ENCODE measurements at regions not wholly inside any gene's neighbourhood (a gene's known extent, or its start where the extent isn't known, plus 50 kb on each side); places are given as distances from the start of the nearest gene placed in this dataset.

- no peak for DNase-seq (ENCODE audit: low read depth in 3 of 3)
Measured at GRCh38 chr10:128316121-128316726, 190.0 kb upstream of the MKI67 start.

DNA sequence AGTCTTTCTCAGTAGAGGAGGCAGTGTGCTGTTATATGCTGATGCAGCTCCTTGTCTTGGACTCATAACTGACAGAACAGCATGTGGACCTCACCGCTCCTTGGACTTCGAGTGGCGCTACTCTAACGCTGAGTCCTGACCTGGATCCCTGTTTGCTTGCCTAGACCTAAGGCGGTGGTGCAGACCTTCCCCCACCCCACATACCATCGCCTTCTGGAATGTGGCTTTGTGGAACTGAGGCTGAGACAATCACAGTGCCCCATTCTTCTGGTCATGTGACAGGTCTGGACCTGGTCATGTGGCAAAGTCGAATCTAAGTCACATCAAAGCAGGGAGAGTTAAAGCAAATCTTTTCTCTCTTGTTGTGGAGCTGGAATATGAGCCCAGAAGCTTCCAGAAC, 190.7 kb upstream of the MKI67 start:
- no peak for DNase-seq (ENCODE audit: low read depth in 3 of 3)

DNA sequence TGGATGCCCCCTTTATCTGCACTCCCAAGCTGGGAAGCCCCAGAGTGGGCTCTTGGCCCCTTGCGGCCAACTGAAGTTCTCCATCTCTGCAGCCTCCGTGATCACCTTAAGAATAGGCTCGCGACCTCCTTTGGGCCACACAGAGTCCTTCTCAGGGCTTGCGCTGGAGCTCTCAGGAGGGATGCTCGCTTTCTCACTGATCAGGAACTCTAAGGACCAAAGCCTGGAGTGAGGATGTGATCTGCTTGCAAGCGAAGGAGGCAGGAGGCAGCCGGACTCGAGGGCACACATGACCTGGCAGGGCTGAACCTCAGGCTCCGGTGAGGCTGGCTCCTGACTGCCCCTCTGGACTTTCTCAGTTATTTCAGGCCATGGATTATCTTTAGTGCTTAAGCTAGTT, 192.1 kb upstream of the MKI67 start:
- DNase-seq (ENCODE audit: low read depth in 3 of 3) = no peak

GRCh38 chr10:128318913-128319312, 192.7 kb upstream of the MKI67 start:
- DNase-seq (ENCODE audit: low read depth in 3 of 3) = no peak

- DNase-seq (ENCODE audit: low read depth in 3 of 3) = no peak
Measured at GRCh38 chr10:128322106-128322505, 195.9 kb upstream of the MKI67 start.

DNA sequence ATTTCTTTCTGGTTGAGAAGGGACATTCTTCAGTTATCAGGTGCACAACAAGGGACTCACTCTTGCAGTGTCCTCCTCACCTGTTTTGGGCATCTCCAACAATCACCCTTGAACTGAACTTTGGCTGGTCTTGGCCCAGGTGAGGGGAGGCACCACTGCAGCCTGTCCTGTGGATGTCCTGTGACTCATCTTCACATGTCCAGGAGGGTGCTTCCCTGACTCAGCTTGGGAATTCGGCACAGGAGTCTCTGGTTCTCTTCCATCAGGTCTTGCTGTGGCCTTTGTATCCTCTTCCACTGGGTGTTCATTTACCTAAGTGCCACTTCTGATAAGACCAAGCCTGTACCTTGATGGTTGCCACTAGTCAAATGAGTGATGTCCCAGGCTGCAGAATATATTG, 196.7 kb upstream of the MKI67 start:
- DNase-seq (ENCODE audit: low read depth in 3 of 3) = no peak

DNA sequence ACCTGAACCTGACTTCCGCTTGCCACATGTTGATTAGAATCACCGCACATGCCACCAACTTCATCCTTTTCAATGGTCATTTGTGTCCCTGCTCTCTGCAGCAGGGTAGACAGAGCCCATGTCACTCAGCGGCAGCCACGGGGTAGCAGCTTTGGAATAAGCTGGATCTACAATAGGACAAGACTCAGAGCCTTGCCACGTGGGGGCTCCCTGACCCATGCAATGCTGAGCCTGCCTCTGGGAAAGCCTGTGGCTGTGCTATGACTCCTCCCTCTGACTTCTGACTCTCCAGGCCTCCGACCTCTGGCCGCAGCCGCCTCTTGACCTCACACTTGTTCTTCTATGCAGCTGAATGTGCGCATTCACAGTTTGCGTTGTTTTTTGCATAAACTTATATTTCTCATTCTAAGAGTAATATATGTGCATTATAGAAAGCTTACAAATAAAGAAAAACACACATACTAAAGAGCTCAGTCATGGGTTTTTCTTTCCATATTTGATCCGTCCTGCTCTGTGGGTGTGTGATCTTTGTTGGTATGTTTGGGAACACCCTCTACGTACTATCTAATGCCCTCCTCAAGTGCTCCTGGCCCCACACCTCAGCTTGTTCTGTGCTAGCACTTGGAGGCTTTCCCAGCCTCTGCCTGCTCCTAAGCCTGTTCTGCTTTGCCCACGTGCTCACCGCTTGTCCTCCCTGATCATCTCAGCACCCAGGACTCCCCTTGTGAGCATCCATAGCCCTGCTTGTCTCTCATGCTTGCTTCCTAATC, 198.0 kb upstream of the MKI67 start:
- no peak for DNase-seq (ENCODE audit: low read depth in 3 of 3)

DNA sequence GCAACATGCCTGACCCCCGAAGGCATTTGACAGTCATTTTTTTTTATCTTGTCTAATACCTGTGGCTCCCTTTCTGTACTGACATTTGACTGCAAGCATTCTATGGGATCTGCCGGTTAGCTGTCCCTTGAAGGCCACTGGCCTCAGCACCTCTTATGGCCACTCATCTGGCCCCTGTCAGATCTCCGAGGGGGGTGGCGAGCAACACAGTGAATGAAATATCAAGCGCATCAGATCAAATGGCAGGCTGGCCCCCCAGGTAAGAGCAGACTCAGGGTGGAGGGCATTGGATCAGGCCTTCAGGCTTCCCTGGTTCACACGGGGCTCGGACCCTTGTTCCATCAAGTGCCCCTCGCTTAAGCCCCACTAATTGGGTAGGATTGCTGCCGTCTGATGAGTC, 199.6 kb upstream of the MKI67 start:
- DNase-seq (ENCODE audit: low read depth in 3 of 3) = no peak

DNA sequence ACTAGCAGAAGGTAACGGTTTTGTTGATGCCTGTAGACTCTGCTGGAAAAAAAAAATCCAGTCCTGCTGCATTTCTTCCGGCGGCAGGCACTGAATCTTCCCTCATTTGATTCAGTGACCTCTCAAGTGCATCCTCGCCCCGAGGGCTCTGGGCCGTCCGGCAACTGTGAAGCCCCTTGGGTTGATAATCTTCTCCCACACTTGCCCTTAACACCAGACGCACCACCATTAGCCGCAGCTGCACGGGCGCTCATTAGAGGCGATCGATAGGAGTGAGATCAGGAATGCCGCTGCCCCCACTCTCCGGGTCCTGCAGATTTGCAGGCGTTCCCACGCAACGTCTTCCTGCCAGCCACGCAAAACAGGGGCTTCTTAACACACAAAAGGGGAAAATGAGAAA, 200.0 kb upstream of the MKI67 start:
- DNase-seq (ENCODE audit: low read depth in 3 of 3) = no peak

- no peak for DNase-seq (ENCODE audit: low read depth in 3 of 3)
Measured at GRCh38 chr10:128326851-128327250, 200.6 kb upstream of the MKI67 start.

DNA sequence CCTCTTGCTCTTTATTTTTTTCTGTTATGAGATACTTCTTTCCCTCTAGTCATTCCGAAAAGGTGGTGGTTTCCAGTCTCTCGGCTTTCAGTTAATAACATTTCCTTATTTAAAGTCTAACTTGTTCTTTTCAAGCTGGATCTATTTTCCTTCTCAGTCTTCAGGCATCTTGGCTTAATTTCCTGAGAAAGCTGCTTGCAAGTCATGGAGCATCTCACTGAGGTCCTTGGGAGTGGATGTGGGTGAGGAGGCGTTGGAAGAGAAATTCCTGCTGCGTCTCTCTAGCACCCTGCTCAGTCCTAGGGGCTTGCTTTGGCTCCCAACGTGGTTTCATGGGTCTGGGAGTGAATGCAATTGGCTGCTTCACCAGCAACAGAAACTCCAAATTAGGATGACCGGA, 210.2 kb upstream of the MKI67 start:
- DNase-seq (ENCODE audit: low read depth in 3 of 3) = no peak

DNA sequence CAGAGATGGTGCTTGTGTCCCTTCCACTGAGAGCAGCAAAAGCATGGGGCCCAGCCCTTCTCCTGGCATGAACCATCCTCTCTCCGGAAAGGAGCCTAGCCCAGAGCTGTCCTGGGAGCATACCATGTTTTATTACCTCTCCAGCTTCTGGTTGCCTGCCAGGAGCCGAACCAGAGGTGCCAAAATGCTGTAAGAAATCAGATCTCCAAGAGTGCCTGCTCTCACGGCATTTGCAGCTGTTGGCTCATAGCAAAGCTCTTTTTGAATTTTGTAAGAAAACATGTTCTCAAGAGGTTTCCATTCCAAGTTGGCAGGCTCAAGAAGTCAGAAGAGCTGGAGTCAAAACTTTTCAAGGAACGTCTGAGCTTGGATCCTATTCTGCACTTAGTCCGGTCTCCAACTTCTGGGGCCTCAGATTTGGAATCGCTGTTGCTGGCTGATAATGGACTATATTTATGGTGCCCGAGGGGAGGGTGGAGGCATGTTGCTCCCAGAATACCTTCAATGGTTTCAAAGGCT, 211.7 kb upstream of the MKI67 start:
- no peak for DNase-seq (ENCODE audit: low read depth in 3 of 3)

GRCh38 chr10:128338951-128339350, 212.7 kb upstream of the MKI67 start:
- DNase-seq (ENCODE audit: low read depth in 3 of 3) = no peak

DNA sequence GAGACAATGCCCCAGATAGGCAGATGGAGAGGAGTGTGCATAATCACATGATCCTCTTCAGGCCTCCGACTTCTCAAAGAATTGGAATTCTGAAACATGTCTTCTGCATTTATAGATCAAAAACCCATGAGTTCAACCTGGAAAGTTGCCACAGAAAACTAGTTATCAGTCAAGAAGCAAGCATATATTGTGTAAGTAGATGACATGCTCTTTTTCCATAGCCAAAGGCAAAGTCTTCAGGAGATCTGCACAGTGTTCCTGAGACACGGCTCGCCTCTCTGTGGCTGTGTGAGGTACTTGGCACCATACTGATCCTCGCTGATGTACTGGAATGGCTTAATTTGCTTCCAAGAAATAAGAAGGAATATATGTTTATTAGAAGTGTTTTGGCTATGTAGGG, 213.5 kb upstream of the MKI67 start:
- DNase-seq (ENCODE audit: low read depth in 3 of 3) = no peak

GRCh38 chr10:128345353-128345752, 219.1 kb upstream of the MKI67 start:
- no peak for DNase-seq (ENCODE audit: low read depth in 3 of 3)

GRCh38 chr10:128360783-128361182, 234.6 kb upstream of the MKI67 start:
- DNase-seq (ENCODE audit: low read depth in 3 of 3) = no peak

DNA sequence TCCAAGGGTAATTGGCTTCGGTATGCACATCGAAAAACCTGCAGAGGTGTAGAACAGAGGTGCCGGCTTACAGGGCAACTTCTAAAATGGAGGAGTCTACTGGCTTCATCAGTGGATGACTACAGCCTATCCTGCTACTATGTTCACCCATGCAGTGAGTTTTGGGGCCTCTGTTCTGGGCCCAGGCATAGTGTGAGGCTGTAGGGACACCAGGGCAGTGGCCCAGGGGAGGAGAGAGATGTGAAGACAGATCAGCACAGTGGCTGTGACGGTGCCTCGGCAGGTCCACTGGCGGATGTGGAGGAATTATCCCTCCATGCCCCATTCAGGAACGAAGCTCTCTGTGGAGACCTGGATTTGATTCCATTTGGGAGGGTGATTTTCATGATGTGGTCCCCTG, 235.3 kb upstream of the MKI67 start:
- no peak for DNase-seq (ENCODE audit: low read depth in 3 of 3)

DNA sequence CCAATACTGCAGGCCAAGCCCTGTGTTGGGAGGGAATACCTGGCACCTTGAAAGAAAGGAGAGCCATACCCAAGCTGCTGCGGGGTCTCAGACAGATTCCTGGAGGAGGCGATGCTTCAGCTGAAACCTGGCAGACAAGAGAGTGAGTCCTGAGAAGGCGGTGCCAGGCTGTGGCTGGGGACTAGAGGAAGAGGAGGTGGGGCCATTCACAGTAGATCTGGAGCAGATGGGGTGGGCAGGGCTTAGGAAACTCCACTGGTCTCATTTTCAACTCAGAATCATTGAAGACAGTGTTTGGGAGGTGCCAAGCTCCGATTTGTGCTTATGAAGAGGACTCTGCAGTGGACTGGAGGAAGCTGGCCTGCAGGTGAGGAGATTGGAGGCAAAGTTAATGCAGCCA, 236.3 kb upstream of the MKI67 start:
- no peak for DNase-seq (ENCODE audit: low read depth in 3 of 3)

GRCh38 chr10:128364631-128365030, 238.4 kb upstream of the MKI67 start:
- DNase-seq (ENCODE audit: low read depth in 3 of 3) = no peak

- DNase-seq (ENCODE audit: low read depth in 3 of 3) = no peak
Measured at GRCh38 chr10:128365156-128365725, 239.0 kb upstream of the MKI67 start.

DNA sequence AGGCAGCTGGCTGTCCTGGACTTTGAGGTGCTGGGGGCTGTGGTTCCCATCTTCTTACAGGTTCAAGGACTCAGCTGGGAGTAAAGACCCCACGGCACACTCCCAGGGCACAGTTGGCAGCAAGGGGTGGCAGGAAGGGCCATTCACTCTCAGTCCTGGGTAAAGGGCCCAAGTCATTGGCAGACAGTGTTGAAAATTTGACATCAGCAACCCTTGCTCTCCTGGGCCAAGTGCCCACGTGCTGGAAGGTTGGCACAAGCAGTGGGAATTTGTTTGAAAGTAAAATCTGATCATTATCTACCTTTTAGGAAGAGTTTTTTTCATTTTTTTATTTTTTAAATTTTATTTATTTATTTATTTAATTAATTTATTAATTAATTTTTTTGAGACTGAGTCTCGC, 241.6 kb upstream of the MKI67 start:
- no peak for DNase-seq (ENCODE audit: low read depth in 3 of 3)

DNA sequence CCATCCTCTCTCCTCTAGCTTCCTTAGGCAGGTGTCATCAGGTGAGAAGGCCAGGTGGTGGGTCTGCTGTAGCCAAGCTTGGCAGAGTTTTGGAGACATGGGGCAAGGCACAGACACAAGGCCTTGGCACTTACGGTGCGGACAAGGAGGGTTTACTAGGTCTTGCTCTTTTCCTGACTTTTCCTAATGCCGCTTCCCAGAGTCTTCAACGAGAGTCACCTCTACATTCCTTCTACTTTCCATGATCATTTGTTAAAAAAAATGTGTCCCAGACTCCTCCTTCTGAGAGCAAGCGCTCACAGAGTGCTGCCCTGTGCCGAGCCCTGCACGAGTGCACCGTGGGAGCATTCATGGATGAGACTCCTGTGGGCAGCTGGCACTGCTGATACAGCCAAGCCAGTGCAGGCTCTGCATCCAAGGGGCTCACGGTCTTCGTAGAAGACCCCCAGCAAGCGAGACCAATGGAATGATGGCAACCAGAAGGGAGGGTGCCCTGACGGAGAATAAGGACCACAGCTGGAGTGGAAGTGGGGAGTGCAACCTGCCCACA, 243.0 kb upstream of the MKI67 start:
- DNase-seq (ENCODE audit: low read depth in 3 of 3) = no peak
